Renal cortex interstitium (tissue), 11 donors: ENCODE measurements at regions not wholly inside any gene's neighbourhood (a gene's known extent, or its start where the extent isn't known, plus 50 kb on each side); places are given as distances from the start of the nearest gene placed in this dataset.

ENCODE experiments used
- DNase-seq, 11 donors: peaks; one replicate each; pipeline ENCODE4 v3.0.0-alpha.2; 2013; ENCODE audit warnings: low read depth in 9 of 11, low spot score in 4 of 11; ENCODE audit errors: extremely low read depth in 1 of 11

- no peak for DNase-seq
Measured at GRCh38 chr15:70353606-70354345, 256.1 kb upstream of the TLE3 start.

- DNase-seq, result no peak
Measured at GRCh38 chr15:70351941-70352774, 254.4 kb upstream of the TLE3 start.

GRCh38 chr15:70351391-70351790 is 253.7 kb upstream of the TLE3 start:
- no peak for DNase-seq

GRCh38 chr15:70348581-70349344 is 251.0 kb upstream of the TLE3 start:
- no peak for DNase-seq

DNA sequence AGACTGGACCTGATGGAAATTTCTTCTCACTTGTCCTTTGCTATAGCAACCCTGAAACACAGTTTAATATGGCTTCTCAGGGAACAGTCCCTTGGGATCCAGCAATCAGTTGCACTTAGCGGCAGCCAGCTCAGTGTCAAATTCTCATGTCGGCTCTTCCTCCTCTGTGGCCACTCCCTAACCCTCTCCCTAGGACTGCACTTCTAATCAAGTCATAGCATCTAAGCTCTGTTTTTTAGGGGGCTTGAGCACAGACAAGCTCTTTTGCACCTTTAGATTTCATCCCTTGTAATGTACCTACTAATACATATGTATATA is 250.5 kb upstream of the TLE3 start:
- DNase-seq, result no peak

GRCh38 chr15:70347321-70348225 is 249.9 kb upstream of the TLE3 start:
- DNase-seq, result no peak

DNA sequence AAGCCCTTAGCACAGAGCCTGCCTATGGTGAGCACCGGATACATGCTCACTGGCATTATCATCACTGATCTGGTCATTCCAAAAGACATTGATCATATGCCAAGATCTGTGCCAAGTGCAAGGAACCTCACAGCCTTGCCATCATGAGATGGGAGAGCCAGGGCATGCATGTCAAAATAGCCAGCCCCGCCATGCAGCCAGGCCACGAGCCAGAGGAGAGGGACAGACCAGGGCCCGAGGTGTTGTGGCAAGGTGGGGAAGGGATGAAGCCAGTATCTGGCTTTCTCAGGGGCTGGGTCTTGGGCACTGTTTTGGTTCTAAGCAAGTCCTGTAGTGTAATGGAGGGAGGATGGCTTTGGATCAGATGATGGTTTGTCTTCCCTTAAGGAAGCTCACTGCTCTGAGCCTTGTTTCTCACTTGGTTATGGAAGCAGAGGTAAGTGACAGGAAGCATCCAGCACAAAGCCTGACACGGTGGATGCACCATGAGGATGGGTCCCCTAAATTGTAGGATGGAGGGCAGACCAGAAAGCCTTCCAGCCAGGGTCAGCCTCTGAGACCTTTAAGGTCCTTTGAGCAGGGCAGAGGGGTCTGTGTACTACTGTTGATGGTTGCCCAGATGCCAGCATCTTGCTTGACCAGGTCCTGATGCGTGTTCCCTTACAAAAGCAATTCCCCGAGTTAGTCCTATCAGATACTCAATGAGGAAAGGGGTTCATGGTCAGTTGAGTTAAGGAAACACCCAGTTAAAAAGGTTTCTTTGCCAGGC is 247.7 kb upstream of the TLE3 start:
- no peak for DNase-seq

DNA sequence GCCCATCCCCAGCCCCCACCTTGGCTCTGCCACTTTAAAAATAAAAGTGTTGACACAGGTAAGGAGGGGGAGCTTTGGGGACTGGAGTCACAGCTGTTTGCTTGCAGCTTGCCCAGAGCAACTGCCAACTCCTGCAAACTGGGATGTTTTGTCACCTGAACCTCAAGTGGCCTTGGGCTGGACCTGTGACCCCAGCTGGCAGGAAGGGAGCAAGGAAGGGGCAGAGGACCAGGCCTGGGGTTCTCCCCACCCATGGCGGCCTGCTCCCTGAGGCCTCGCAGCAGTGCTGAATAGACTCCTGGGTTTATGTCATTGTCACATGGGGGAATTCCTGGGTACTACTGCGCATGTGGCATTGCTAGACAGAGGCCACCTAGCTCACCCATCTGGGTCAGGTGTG is 246.9 kb upstream of the TLE3 start:
- DNase-seq, result no peak

- DNase-seq, result no peak
Measured at GRCh38 chr15:70343961-70344621, 246.4 kb upstream of the TLE3 start.

GRCh38 chr15:70342554-70343548 is 245.1 kb upstream of the TLE3 start:
- no peak for DNase-seq

DNA sequence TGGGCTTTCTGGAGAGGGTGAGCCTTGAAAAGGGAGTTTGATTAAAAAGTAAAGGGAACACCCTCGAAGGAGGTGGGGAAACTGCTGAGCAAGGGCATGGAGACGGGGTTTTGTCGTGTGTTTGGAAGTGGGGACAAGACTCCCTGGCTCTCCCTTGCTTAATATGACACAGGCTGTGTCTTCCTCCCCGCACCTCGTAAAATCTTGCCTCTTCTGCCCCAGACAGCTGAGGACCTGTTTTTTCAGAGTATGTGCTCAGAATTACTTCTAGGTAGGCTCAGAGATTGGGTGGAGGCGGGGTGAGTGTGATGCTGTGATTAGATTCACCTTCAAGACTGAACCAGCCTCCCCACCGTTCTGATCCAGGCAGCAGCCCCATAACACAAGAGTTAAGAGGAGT is 244.4 kb upstream of the TLE3 start:
- no peak for DNase-seq

DNA sequence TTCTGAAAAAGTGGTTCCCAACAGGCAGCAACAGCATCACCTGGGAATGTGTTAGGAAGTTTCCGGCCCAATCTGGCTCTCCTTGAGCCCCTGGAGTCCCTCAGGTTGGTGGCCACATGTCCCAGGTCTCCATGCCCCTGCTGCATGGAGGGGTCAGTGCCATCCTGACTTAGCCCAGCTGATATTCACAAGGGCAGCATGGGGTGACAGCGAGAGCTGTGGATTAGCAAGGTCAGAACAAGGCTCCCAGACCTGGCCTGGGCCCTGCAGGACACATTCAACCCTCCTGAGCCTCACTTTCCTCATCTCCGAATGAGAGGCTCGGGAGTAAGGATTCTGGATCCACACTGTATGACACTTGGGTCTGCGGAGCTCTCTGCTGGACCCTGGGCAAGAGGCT is 243.8 kb upstream of the TLE3 start:
- DNase-seq, result no peak

DNA sequence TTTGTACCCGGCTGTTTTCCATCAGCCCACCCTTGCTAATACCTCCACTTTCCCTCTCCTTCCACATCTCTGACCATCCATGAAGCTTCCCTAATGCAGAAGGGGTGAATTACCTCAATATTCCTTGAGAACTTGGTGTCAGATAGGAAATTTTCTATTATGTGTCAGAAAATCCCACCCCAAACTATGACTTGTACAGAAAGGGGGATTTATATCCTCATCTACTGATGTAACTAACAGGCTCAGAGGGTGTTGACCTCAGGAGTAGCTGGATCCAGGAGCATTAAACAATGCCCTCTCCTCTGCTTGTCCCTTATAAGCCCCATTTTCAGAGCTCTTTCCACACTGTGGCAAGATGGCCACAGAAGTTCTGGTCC is 242.8 kb upstream of the TLE3 start:
- no peak for DNase-seq

- no peak for DNase-seq
Measured at GRCh38 chr15:70339571-70340493, 242.1 kb upstream of the TLE3 start.

GRCh38 chr15:70337277-70338186 is 239.8 kb upstream of the TLE3 start:
- no peak for DNase-seq
